Coronary artery (tissue), 2 donors: ENCODE measurements at regions not wholly inside any gene's neighbourhood (a gene's known extent, or its start where the extent isn't known, plus 50 kb on each side); places are given as distances from the start of the nearest gene placed in this dataset.

Experiments used
- DNase-seq: peaks from one replicate; pipeline ENCODE4 v3.0.0-alpha.2; 2017; ENCODE audit warnings: low spot score
- H3K27ac ChIP-seq, 2 donors: fragments of 200-600 bp; sonication (generic); one replicate each; pipeline ENCODE4 v1.5.1; 2016 to 2019
- H3K4me3 ChIP-seq: fragments of 200-600 bp; sonication (generic); 2 replicates; pipeline ENCODE4 v1.5.1; 2016; ENCODE audit warnings: mild to moderate bottlenecking, moderate library complexity
- TF ChIP-seq, protein P1 (sequence below): fragments of 200-600 bp; sonication (generic); IDR thresholded peaks from one replicate; pipeline ENCODE4 v1.5.1; 2019; ENCODE audit warnings: antibody characterized with exemption

DNA sequence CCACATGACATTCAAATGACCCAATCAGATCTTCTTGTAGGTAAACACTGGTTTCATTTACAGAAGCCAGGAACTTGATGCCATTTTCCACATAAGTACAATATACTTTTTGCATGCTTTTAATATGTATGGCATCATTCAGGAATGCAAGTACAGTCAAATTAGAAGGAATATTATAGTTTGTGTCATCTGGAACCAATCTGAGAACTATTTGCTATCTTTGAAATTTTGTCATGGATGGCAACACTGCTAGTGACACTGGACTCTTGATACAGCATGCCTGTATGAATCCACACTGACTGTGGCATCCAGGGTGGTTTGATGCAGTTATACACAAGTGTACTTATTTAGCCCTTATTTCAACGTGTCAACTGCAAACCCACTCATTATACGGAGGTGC, 141.6 kb downstream of the EBLN2 start:
- DNase-seq, result no peak
- Histone ChIP-seq H3K4me3 (no peak overlapping the region), H3K27ac (no peak overlapping the region)
- TF ChIP-seq, protein P1, sequence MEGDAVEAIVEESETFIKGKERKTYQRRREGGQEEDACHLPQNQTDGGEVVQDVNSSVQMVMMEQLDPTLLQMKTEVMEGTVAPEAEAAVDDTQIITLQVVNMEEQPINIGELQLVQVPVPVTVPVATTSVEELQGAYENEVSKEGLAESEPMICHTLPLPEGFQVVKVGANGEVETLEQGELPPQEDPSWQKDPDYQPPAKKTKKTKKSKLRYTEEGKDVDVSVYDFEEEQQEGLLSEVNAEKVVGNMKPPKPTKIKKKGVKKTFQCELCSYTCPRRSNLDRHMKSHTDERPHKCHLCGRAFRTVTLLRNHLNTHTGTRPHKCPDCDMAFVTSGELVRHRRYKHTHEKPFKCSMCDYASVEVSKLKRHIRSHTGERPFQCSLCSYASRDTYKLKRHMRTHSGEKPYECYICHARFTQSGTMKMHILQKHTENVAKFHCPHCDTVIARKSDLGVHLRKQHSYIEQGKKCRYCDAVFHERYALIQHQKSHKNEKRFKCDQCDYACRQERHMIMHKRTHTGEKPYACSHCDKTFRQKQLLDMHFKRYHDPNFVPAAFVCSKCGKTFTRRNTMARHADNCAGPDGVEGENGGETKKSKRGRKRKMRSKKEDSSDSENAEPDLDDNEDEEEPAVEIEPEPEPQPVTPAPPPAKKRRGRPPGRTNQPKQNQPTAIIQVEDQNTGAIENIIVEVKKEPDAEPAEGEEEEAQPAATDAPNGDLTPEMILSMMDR, result no peak

DNA sequence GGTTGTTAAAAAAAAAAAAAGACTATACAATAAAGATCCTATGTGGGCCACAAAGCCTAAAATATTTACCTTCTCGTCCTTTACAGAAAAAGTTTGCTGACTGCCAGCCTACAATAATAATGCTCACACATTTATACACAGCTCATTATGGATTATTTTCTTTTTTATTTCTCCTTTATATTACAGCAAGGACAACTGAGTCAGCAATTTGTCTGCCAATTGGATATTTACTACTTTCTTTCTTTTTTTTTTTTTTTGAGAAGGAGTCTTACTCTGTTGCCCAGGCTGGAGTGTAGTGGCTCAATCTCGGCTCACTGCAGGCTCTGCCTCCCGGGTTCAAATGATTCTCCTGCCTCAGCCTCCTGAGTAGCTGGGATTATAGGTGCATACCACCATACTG, 142.2 kb downstream of the EBLN2 start:
- TF ChIP-seq, protein P1, result no peak
- no peak for DNase-seq
- no peak overlapping the region for H3K27ac ChIP-seq
- H3K4me3 ChIP-seq, result no peak overlapping the region

DNA sequence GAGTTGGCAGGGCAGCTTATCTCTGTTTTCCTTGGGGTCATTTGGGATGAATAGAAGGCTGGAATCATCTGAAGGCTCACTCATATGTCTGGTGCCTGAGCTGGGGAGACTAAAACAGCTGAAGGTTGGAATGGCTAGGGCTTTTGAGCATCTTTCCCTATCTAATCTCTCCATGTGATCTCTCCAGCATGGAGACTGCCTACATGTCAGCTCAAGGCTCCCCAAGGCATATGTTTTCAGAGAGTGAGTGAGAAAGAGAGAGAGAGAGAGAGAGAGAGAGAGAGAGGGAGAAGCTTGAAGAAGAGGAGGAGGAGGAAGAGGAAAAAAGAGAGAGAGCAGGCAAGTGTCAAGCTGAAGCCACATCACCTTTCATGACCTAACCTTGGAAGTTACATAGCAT, 143.4 kb downstream of the EBLN2 start:
- no peak overlapping the region for H3K27ac ChIP-seq
- H3K4me3 ChIP-seq, result no peak overlapping the region
- no peak for DNase-seq
- TF ChIP-seq, protein P1, result no peak

DNA sequence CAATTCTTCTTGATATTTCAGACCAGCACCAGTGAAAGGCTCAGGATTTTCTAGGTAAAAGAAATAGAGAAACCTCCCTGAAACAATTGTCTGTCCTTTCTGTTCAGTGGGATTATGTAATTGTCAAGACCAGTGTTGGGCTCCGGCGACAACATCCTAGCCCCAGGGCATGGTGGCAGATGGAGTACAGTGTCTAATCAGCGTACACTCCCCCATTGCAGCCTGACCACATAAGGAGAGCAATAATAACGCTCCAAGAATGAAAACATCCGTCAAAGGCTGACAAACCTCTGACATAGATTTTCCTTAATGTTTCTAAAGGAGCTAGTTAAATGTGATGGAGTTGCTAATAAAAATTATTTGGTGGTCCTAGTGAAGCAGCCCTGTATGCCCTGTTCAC, 144.6 kb downstream of the EBLN2 start:
- no peak overlapping the region for H3K27ac ChIP-seq
- TF ChIP-seq, protein P1, result no peak
- H3K4me3 ChIP-seq, result no peak overlapping the region
- DNase-seq, result no peak

DNA sequence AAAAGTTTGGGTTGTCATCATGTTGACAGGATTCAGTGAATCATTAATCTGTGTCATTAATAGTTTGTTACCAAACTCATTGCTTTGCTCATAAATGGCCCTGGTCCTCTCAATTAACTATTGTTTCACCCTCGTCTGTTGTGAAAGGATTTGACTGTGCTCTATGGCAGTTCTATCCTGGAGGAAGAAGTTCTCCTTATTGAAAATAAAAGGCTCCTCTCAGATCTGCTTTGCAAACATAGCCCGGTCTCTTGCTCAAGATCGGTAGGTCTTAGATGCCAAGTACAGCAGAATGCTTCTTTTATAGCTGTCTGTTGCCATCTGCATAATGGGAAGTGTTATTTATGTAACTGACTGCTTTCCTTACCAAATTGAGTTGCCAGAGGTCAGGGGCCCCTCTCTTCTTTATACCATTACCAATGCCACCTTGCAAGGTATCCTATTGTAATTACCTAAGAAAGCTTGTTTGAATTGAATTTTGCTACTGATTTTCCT, 146.5 kb downstream of the EBLN2 start:
- no peak for DNase-seq
- H3K4me3 ChIP-seq, result no peak overlapping the region
- no peak overlapping the region for H3K27ac ChIP-seq
- TF ChIP-seq, protein P1, result no peak

DNA sequence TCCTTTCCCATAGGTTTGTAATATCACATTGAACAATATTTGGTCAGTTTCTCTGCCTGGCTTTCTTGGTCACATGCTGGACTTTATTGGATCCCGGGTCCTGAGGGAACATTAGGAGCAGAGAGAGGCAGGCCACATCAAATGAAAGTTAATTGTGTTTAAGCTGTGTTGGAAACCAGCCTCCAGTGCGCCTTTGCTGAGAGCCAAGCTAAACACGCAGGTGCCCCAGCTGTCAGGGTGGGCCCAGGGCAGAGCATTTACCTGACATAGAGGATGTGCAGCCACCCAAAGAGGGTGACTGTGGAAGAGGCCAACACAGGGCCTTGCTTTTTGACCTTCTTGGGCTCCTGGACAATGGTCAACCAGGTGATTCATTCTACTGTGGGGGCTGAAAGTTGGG, 149.3 kb downstream of the EBLN2 start:
- no peak for DNase-seq
- H3K27ac ChIP-seq, result no peak overlapping the region
- TF ChIP-seq, protein P1, result no peak
- no peak overlapping the region for H3K4me3 ChIP-seq

DNA sequence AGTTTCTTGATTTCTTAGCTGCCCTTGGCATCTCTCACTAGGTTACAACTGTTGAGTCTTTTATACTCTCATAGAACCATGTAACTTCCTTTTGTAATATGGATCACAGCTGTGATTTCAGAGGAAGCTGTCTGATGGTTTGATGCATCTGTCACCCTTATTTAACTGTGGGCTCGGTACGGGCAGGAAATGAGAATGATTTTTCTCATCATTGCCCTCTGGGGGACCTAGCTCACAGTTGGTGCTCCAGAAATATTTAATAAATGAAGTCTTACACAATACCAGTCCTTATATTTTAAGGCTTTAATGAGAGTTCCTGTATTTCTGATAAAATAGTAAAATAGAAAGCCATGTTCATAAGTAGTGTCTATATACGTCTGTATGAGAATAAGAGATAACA, 151.2 kb downstream of the EBLN2 start:
- TF ChIP-seq, protein P1, result no peak
- H3K4me3 ChIP-seq, result no peak overlapping the region
- H3K27ac ChIP-seq, result no peak overlapping the region
- DNase-seq, result no peak
